ENCODE measurements at regions not wholly inside any gene's neighbourhood (a gene's known extent, or its start where the extent isn't known, plus 50 kb on each side); places are given as distances from the start of the nearest gene placed in this dataset.
"Not testable (repeated sequence)": the region's sequence is repeated elsewhere in the genome, so short reads cannot be mapped to it uniquely, and the experiment has no call there.

- not testable (repeated sequence) for TF ChIP-seq POLR2A (IDR thresholded peaks at IDR 0.05)
- TF ChIP-seq, protein P1, sequence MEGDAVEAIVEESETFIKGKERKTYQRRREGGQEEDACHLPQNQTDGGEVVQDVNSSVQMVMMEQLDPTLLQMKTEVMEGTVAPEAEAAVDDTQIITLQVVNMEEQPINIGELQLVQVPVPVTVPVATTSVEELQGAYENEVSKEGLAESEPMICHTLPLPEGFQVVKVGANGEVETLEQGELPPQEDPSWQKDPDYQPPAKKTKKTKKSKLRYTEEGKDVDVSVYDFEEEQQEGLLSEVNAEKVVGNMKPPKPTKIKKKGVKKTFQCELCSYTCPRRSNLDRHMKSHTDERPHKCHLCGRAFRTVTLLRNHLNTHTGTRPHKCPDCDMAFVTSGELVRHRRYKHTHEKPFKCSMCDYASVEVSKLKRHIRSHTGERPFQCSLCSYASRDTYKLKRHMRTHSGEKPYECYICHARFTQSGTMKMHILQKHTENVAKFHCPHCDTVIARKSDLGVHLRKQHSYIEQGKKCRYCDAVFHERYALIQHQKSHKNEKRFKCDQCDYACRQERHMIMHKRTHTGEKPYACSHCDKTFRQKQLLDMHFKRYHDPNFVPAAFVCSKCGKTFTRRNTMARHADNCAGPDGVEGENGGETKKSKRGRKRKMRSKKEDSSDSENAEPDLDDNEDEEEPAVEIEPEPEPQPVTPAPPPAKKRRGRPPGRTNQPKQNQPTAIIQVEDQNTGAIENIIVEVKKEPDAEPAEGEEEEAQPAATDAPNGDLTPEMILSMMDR (IDR thresholded peaks at IDR 0.05), result not testable (repeated sequence)
Observed at GRCh38 chr2:158869609-158870008, 74.5 kb downstream of the DAPL1 start.
